ENCODE measurements at regions not wholly inside any gene's neighbourhood (a gene's known extent, or its start where the extent isn't known, plus 50 kb on each side); places are given as distances from the start of the nearest gene placed in this dataset.
"Not testable (repeated sequence)": the region's sequence is repeated elsewhere in the genome, so short reads cannot be mapped to it uniquely, and the experiment has no call there.

DNA sequence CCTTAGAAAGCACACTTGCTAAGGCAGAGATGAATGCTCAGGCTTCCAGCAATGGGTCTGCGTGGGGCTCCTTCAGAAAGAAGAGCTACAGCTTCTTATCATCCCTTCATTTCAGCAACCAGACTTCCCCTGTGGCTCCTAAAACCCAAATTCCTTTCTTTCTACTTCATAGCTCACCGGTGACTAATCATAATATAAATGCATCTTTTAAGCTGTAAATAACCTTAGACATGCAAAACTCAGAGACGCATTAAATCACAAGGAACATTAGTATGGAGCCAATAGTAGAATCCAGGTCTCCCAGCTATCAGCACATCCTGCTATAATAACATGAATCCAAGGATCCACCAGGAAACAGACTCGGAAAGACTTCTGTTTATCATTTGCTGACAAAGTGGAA, 375.6 kb downstream of the COG6 start:
- Histone ChIP-seq H3K79me2 (ENCODE audit: control insufficient read depth, insufficient read depth, low read length, unreplicated experiment) (no peaks in the 10 kb centered on the region), H3K4me3 (ENCODE audit: low read depth, low read length) (no peak overlapping the region), H3K36me3 (ENCODE audit: insufficient read depth, low read length) (no peaks in the 10 kb centered on the region; the same call in 1 of the 2 replicates), H3K4me1 (ENCODE audit: control insufficient read depth, insufficient read depth, low read length, unreplicated experiment) (peaks cover 10% of the 10 kb centered on the region), H2AFZ (ENCODE audit: low read length, unreplicated experiment) (peak overlapping the region; percentile 64), H3K27ac (ENCODE audit: low read depth, low read length) (peak overlapping the region; percentile 52), H3K27me3 (ENCODE audit: insufficient read depth, low read length) (no peaks in the 10 kb centered on the region)

DNA sequence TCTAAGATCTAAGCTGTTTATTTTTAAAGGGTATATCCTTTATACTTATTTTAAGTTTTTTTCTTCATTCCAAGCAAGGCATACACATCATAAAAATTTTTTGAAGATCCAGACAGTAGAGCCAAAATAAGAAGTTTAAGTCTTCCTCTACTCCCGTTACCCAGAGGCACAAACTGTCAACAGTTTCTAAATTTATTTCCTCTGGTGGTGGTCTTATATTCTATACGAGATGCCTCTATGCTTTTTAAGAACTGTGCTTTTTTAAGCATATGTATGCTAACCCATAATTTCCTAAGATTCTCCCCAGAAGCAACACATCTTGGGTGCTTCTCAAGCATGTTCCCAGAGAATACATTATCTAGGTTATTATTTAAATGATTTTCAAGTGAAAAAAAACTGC, 383.6 kb downstream of the COG6 start:
- H3K27me3 ChIP-seq (ENCODE audit: insufficient read depth, low read length) = no peaks in the 10 kb centered on the region
- no peaks in the 10 kb centered on the region for H3K79me2 ChIP-seq (ENCODE audit: control insufficient read depth, insufficient read depth, low read length, unreplicated experiment)
- H3K4me1 ChIP-seq (ENCODE audit: control insufficient read depth, insufficient read depth, low read length, unreplicated experiment) = no peaks in the 10 kb centered on the region
- no peak overlapping the region for H3K4me3 ChIP-seq (ENCODE audit: low read depth, low read length)
- H3K36me3 ChIP-seq (ENCODE audit: insufficient read depth, low read length) = no peaks in the 10 kb centered on the region
- H3K27ac ChIP-seq (ENCODE audit: low read depth, low read length) = no peak overlapping the region
- no peak overlapping the region for H2AFZ ChIP-seq (ENCODE audit: low read length, unreplicated experiment)

- Histone ChIP-seq H2AFZ (ENCODE audit: low read length, unreplicated experiment) (no peak overlapping the region), H3K27me3 (ENCODE audit: insufficient read depth, low read length) (no peaks in the 10 kb centered on the region), H3K4me1 (ENCODE audit: control insufficient read depth, insufficient read depth, low read length, unreplicated experiment) (no peaks in the 10 kb centered on the region), H3K79me2 (ENCODE audit: control insufficient read depth, insufficient read depth, low read length, unreplicated experiment) (no peaks in the 10 kb centered on the region), H3K4me3 (ENCODE audit: low read depth, low read length) (no peak overlapping the region), H3K27ac (ENCODE audit: low read depth, low read length) (no peak overlapping the region), H3K36me3 (ENCODE audit: insufficient read depth, low read length) (no peaks in the 10 kb centered on the region)
These were observed 387.5 kb downstream of the COG6 start for GRCh38 chr13:40042991-40043390.

DNA sequence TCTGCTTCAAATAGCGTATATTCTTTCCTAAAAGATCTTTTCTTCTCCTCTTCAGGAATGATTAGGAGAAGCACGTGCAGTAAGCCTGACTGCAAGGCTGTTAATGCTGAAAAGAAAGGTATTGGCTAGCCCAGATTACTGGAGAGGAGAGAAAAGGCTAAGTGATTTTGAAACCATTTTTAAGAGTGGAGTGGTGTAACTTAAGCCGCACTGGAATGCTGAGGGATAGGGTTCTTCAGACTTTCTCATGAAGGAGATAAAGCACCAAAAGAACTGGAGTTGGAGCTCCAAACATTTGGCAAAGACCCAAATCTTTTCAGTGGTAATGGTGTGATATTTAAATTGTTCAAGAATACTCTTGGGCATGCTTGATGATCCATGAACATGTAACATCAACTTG, 388.3 kb downstream of the COG6 start:
- no peak overlapping the region for H2AFZ ChIP-seq (ENCODE audit: low read length, unreplicated experiment)
- H3K4me1 ChIP-seq (ENCODE audit: control insufficient read depth, insufficient read depth, low read length, unreplicated experiment) = no peaks in the 10 kb centered on the region
- H3K79me2 ChIP-seq (ENCODE audit: control insufficient read depth, insufficient read depth, low read length, unreplicated experiment) = no peaks in the 10 kb centered on the region
- H3K27ac ChIP-seq (ENCODE audit: low read depth, low read length) = no peak overlapping the region
- no peaks in the 10 kb centered on the region for H3K27me3 ChIP-seq (ENCODE audit: insufficient read depth, low read length)
- H3K36me3 ChIP-seq (ENCODE audit: insufficient read depth, low read length) = no peaks in the 10 kb centered on the region
- no peak overlapping the region for H3K4me3 ChIP-seq (ENCODE audit: low read depth, low read length)

GRCh38 chr13:40047322-40047771, 391.9 kb downstream of the COG6 start:
- Histone ChIP-seq H3K79me2 (ENCODE audit: control insufficient read depth, insufficient read depth, low read length, unreplicated experiment) (no peaks in the 10 kb centered on the region), H3K4me1 (ENCODE audit: control insufficient read depth, insufficient read depth, low read length, unreplicated experiment) (no peaks in the 10 kb centered on the region), H3K36me3 (ENCODE audit: insufficient read depth, low read length) (no peaks in the 10 kb centered on the region), H2AFZ (ENCODE audit: low read length, unreplicated experiment) (no peak overlapping the region), H3K4me3 (ENCODE audit: low read depth, low read length) (no peak overlapping the region), H3K27ac (ENCODE audit: low read depth, low read length) (no peak overlapping the region), H3K27me3 (ENCODE audit: insufficient read depth, low read length) (no peaks in the 10 kb centered on the region)

- H3K27ac ChIP-seq (ENCODE audit: low read depth, low read length) = no peak overlapping the region
- no peaks in the 10 kb centered on the region for H3K4me1 ChIP-seq (ENCODE audit: control insufficient read depth, insufficient read depth, low read length, unreplicated experiment)
- no peak overlapping the region for H3K4me3 ChIP-seq (ENCODE audit: low read depth, low read length)
- H3K27me3 ChIP-seq (ENCODE audit: insufficient read depth, low read length) = no peaks in the 10 kb centered on the region
- no peaks in the 10 kb centered on the region for H3K79me2 ChIP-seq (ENCODE audit: control insufficient read depth, insufficient read depth, low read length, unreplicated experiment)
- H2AFZ ChIP-seq (ENCODE audit: low read length, unreplicated experiment) = no peak overlapping the region
- H3K36me3 ChIP-seq (ENCODE audit: insufficient read depth, low read length) = no peaks in the 10 kb centered on the region
These were observed 393.1 kb downstream of the COG6 start for GRCh38 chr13:40048551-40048950.

- H3K4me1 ChIP-seq (ENCODE audit: control insufficient read depth, insufficient read depth, low read length, unreplicated experiment) = peaks cover 8% of the 10 kb centered on the region
- H3K79me2 ChIP-seq (ENCODE audit: control insufficient read depth, insufficient read depth, low read length, unreplicated experiment) = no peaks in the 10 kb centered on the region
- H3K27me3 ChIP-seq (ENCODE audit: insufficient read depth, low read length) = no peaks in the 10 kb centered on the region
- H3K27ac ChIP-seq (ENCODE audit: low read depth, low read length) = no peak overlapping the region
- H3K36me3 ChIP-seq (ENCODE audit: insufficient read depth, low read length) = no peaks in the 10 kb centered on the region
- H3K4me3 ChIP-seq (ENCODE audit: low read depth, low read length) = no peak overlapping the region
- H2AFZ ChIP-seq (ENCODE audit: low read length, unreplicated experiment) = no peak overlapping the region
These were observed 397.5 kb downstream of the COG6 start for GRCh38 chr13:40052954-40053353.

DNA sequence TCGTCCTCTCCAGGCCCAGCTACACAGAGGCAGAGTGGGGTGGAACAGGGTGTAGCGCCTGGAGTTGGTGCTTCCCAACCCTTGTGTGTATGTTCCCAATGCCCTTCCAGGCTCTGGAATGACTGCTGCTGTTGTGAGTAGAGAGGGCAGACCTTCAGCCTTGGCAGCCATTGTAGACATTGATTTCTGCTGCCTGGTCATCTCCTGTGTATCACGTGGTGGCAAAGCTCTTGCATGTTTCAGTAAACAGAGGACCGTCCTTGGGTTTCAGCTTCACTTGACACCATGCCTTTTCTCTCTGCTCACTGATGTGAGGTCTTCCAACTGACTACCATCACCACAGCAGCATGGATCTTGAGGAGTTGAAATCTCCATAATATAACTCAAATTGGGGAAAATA, 397.9 kb downstream of the COG6 start:
- Histone ChIP-seq H3K27me3 (ENCODE audit: insufficient read depth, low read length) (no peaks in the 10 kb centered on the region), H2AFZ (ENCODE audit: low read length, unreplicated experiment) (no peak overlapping the region), H3K27ac (ENCODE audit: low read depth, low read length) (no peak overlapping the region), H3K4me1 (ENCODE audit: control insufficient read depth, insufficient read depth, low read length, unreplicated experiment) (peaks cover 10% of the 10 kb centered on the region), H3K36me3 (ENCODE audit: insufficient read depth, low read length) (no peaks in the 10 kb centered on the region), H3K79me2 (ENCODE audit: control insufficient read depth, insufficient read depth, low read length, unreplicated experiment) (no peaks in the 10 kb centered on the region), H3K4me3 (ENCODE audit: low read depth, low read length) (no peak overlapping the region)

- not testable (repeated sequence) for H3K79me2 ChIP-seq (ENCODE audit: control insufficient read depth, insufficient read depth, low read length, unreplicated experiment); H3K36me3 ChIP-seq (ENCODE audit: insufficient read depth, low read length); H3K27me3 ChIP-seq (ENCODE audit: insufficient read depth, low read length); H3K27ac ChIP-seq (ENCODE audit: low read depth, low read length); H3K4me3 ChIP-seq (ENCODE audit: low read depth, low read length); H2AFZ ChIP-seq (ENCODE audit: low read length, unreplicated experiment)
- H3K4me1 ChIP-seq (ENCODE audit: control insufficient read depth, insufficient read depth, low read length, unreplicated experiment) = peaks cover 20% of the 10 kb centered on the region
These were observed 399.0 kb downstream of the COG6 start for GRCh38 chr13:40054422-40054821.

DNA sequence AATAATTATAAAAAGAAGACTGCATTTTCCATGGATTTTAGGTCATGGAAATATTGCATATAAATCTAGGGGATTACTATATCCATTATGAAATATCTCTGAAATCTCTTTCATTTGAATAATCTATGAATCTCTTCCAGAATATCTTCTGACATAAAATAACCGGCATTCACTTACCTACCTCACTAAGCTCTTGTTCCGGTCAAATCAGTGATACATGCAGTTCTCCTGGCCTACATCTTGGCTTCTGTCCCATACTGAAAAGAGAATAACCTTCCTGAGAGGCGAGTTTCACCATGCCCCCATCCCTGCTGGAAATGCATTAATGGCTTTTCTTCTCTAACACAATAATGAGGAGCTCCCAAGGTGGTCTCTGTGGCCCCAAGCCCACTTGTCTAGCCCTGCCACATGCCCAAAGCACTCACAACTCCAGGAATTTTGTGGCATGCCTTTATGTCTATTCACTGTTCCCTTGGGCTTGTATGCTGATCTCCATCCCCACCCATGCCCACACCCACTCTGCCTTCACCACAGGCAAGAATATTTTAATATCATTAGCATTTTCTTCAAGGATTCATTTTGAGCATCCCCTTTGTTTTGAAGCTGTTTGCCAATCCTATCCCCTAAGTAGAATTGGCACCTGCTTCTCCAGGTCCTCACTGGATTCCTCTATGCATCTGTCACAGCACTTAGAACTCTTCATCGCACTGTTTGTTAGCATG, 401.6 kb downstream of the COG6 start:
- Histone ChIP-seq H2AFZ (ENCODE audit: low read length, unreplicated experiment) (no peak overlapping the region), H3K36me3 (ENCODE audit: insufficient read depth, low read length) (no peaks in the 10 kb centered on the region), H3K79me2 (ENCODE audit: control insufficient read depth, insufficient read depth, low read length, unreplicated experiment) (no peaks in the 10 kb centered on the region), H3K27ac (ENCODE audit: low read depth, low read length) (no peak overlapping the region), H3K4me3 (ENCODE audit: low read depth, low read length) (no peak overlapping the region), H3K4me1 (ENCODE audit: control insufficient read depth, insufficient read depth, low read length, unreplicated experiment) (peaks cover 44% of the 10 kb centered on the region), H3K27me3 (ENCODE audit: insufficient read depth, low read length) (no peaks in the 10 kb centered on the region)

DNA sequence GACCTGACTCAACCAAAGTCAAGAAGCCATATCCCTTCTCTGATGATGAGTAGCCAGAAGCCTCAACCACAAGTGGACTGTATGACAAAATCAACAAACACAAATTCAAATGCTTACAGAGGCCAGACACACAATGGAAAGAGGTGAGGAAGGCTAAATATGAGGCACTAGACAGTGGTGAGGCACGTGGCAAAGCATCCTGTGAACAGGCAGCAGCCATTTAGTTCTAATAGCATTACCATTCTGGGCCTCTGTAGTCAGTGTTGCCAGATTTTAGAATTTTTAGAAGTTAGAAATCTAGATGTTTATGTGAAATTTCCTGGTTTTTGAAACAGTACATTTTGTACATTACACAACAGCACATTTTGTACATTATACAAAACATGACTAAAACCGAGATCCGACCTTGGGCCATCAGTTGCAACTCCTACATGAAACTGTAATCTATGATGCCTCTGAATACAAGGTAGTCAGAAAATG, 403.3 kb downstream of the COG6 start:
- Histone ChIP-seq H3K79me2 (ENCODE audit: control insufficient read depth, insufficient read depth, low read length, unreplicated experiment) (no peaks in the 10 kb centered on the region), H3K27me3 (ENCODE audit: insufficient read depth, low read length) (no peaks in the 10 kb centered on the region), H2AFZ (ENCODE audit: low read length, unreplicated experiment) (peak overlapping the region; percentile 82), H3K27ac (ENCODE audit: low read depth, low read length) (peak overlapping the region; percentile 95), H3K4me1 (ENCODE audit: control insufficient read depth, insufficient read depth, low read length, unreplicated experiment) (peaks cover 52% of the 10 kb centered on the region), H3K36me3 (ENCODE audit: insufficient read depth, low read length) (no peaks in the 10 kb centered on the region), H3K4me3 (ENCODE audit: low read depth, low read length) (peak overlapping the region; percentile 54)
